GM23338 (cell line): ENCODE measurements at regions not wholly inside any gene's neighbourhood (a gene's known extent, or its start where the extent isn't known, plus 50 kb on each side); places are given as distances from the start of the nearest gene placed in this dataset.

Experiments
- CTCF ChIP-seq, 2 experiments: fragments of 200-600 bp in 1 of 2; sonication (generic) in 1 of 2; conservative IDR thresholded peaks; 2 replicates each; pipeline versions ENCODE4 v1.5.1 to v1.6.1; 2016 to 2017; ENCODE audit warnings: antibody characterized with exemption in 2 of 2, low read depth in 2 of 2, mild to moderate bottlenecking in 2 of 2, moderate library complexity in 1 of 2
- EZH2 ChIP-seq: fragments of 200-600 bp; sonication (generic); IDR thresholded peaks from one replicate; pipeline ENCODE4 v1.8.0; 2017; ENCODE audit warnings: antibody characterized with exemption, mild to moderate bottlenecking, low read depth; ENCODE audit not compliant: unreplicated experiment
- POLR2AphosphoS5 ChIP-seq: IDR thresholded peaks from 2 replicates; pipeline ENCODE4 v1.6.1; 2016; ENCODE audit warnings: antibody characterized with exemption, low read depth
- REST ChIP-seq: IDR thresholded peaks from one replicate; pipeline ENCODE4 v1.6.1; 2018; ENCODE audit warnings: antibody characterized with exemption; ENCODE audit not compliant: unreplicated experiment
- ZNF462 ChIP-seq: fragments of 250-450 bp; sonication (Bioruptor Pico); IDR thresholded peaks from 2 replicates; pipeline ENCODE4 v1.5.0; 2020; ENCODE audit warnings: mild to moderate bottlenecking, moderate library complexity

- TF ChIP-seq REST (no peak), EZH2 (no peak), CTCF (conservative IDR thresholded peaks at IDR 0.05; ENCODE audit: low read depth in 2 of 2) (no peak), POLR2AphosphoS5 (no peak), ZNF462 (CRISPR knock-in tag) (no peak)
Measured at GRCh38 chr6:93789532-93789931, 370.2 kb upstream of the EPHA7 start.
